ENCODE measurements at regions not wholly inside any gene's neighbourhood (a gene's known extent, or its start where the extent isn't known, plus 50 kb on each side); places are given as distances from the start of the nearest gene placed in this dataset.

DNA sequence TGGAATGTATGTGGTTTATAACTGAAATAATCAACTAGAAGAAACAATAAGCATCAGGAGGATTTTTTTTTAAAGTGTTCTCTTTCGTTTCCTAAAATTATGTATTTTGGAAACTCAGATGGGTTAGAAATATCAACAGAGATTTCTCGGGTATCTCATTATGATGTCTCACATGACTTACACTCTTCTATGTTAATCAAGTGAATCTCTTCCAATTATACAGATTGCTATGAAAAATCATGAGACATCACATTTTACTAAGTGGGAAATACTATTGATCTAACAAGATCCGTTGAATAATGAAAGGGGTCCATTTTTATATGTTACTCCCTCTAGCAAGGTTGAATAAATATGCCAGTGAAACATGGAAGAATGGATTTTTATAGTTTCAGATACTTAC is 54.7 kb upstream of the NRIP1 start:
- Histone ChIP-seq H3K79me2 (ENCODE audit: insufficient read depth, low read length) (no peaks in the 10 kb centered on the region), H3K4me3 (ENCODE audit: low read depth in 1 of 2, low read length in 2 of 2) (no peak overlapping the region), H3K9ac (ENCODE audit: low read depth, low read length) (no peak overlapping the region), H3K4me1 (ENCODE audit: insufficient read depth, low read length) (no peaks in the 10 kb centered on the region), H3K9me3 (ENCODE audit: insufficient read depth, low read length, severe bottlenecking) (no peaks in the 10 kb centered on the region), H3K4me2 (ENCODE audit: insufficient read depth, low read length) (no peak overlapping the region), H2AFZ (ENCODE audit: low read depth, low read length) (no peak overlapping the region), H4K20me1 (ENCODE audit: insufficient read depth, low read length) (no peaks in the 10 kb centered on the region), H3K27me3 (ENCODE audit: insufficient read depth, low read length, poor library complexity) (no peaks in the 10 kb centered on the region), H3K27ac (ENCODE audit: low read length) (no peak overlapping the region), H3K36me3 (ENCODE audit: insufficient read depth, low read length) (no peaks in the 10 kb centered on the region)
- TF ChIP-seq CTCF (IDR thresholded peaks at IDR 0.05; ENCODE audit: borderline replicate concordance, extremely low read depth, low read length, poor library complexity, severe bottlenecking), result no peak
- no peak for TF ChIP-seq EZH2 (IDR thresholded peaks at IDR 0.05; ENCODE audit: borderline replicate concordance, low read depth, low read length, severe bottlenecking)
- ATAC-seq (ENCODE audit: insufficient read depth, low read depth), result no peak
- DNase-seq, result no peak

GRCh38 chr21:15121097-15121654 is 56.4 kb upstream of the NRIP1 start:
- Histone ChIP-seq H3K4me1 (ENCODE audit: insufficient read depth, low read length) (no peaks in the 10 kb centered on the region), H3K9ac (ENCODE audit: low read depth, low read length) (no peak overlapping the region), H3K27ac (ENCODE audit: low read length) (no peak overlapping the region), H3K79me2 (ENCODE audit: insufficient read depth, low read length) (no peaks in the 10 kb centered on the region), H2AFZ (ENCODE audit: low read depth, low read length) (no peak overlapping the region), H3K9me3 (ENCODE audit: insufficient read depth, low read length, severe bottlenecking) (no peaks in the 10 kb centered on the region), H3K4me2 (ENCODE audit: insufficient read depth, low read length) (no peak overlapping the region), H3K36me3 (ENCODE audit: insufficient read depth, low read length) (no peaks in the 10 kb centered on the region), H3K4me3 (ENCODE audit: low read depth in 1 of 2, low read length in 2 of 2) (no peak overlapping the region), H3K27me3 (ENCODE audit: insufficient read depth, low read length, poor library complexity) (no peaks in the 10 kb centered on the region), H4K20me1 (ENCODE audit: insufficient read depth, low read length) (no peaks in the 10 kb centered on the region)
- TF ChIP-seq CTCF (IDR thresholded peaks at IDR 0.05; ENCODE audit: borderline replicate concordance, extremely low read depth, low read length, poor library complexity, severe bottlenecking) (no peak), EZH2 (IDR thresholded peaks at IDR 0.05; ENCODE audit: borderline replicate concordance, low read depth, low read length, severe bottlenecking) (no peak)
- DNase-seq (no peak), ATAC-seq (ENCODE audit: insufficient read depth, low read depth) (no peak)

GRCh38 chr21:15121655-15122120 is 56.9 kb upstream of the NRIP1 start:
- no peak for DNase-seq
- Histone ChIP-seq H4K20me1 (ENCODE audit: insufficient read depth, low read length) (no peaks in the 10 kb centered on the region), H3K79me2 (ENCODE audit: insufficient read depth, low read length) (no peaks in the 10 kb centered on the region), H3K9ac (ENCODE audit: low read depth, low read length) (no peak overlapping the region), H3K4me3 (ENCODE audit: low read depth in 1 of 2, low read length in 2 of 2) (no peak overlapping the region), H3K4me1 (ENCODE audit: insufficient read depth, low read length) (no peaks in the 10 kb centered on the region), H3K27me3 (ENCODE audit: insufficient read depth, low read length, poor library complexity) (no peaks in the 10 kb centered on the region), H2AFZ (ENCODE audit: low read depth, low read length) (no peak overlapping the region), H3K27ac (ENCODE audit: low read length) (no peak overlapping the region), H3K36me3 (ENCODE audit: insufficient read depth, low read length) (no peaks in the 10 kb centered on the region), H3K9me3 (ENCODE audit: insufficient read depth, low read length, severe bottlenecking) (no peaks in the 10 kb centered on the region), H3K4me2 (ENCODE audit: insufficient read depth, low read length) (no peak overlapping the region)
- ATAC-seq (ENCODE audit: insufficient read depth, low read depth), result no peak
- TF ChIP-seq CTCF (IDR thresholded peaks at IDR 0.05; ENCODE audit: borderline replicate concordance, extremely low read depth, low read length, poor library complexity, severe bottlenecking) (no peak), EZH2 (IDR thresholded peaks at IDR 0.05; ENCODE audit: borderline replicate concordance, low read depth, low read length, severe bottlenecking) (no peak)

Data from DND-41 (cell line).